GM12878 (cell line): ENCODE measurements at regions not wholly inside any gene's neighbourhood (a gene's known extent, or its start where the extent isn't known, plus 50 kb on each side); places are given as distances from the start of the nearest gene placed in this dataset.

Source experiments
- ATAC-seq: fragments of 200-7000 bp; cut with Tn5 transposase; 3 replicates; pipeline ENCODE4 v1.9.1; 2020; ENCODE audit warnings: mild to moderate bottlenecking, moderate library complexity
- BruUV-seq: library from RNA; stranded (reverse); fragments of 400-500 nt; replicated peaks from 2 replicates; lab custom pipeline; 2021; lab: Mats Ljungman, UMichigan
- CTCF ChIA-PET: fragments of 300-600 bp; sonication (Branson Sonifier 250); formaldehyde crosslinking; extraction: SDS; loops from one replicate; lab custom pipeline; 2021; ENCODE audit warnings: inconsistent platforms; lab: Yijun Ruan, JAX
- POLR2A ChIA-PET: fragments of 350-600 bp; formaldehyde crosslinking; extraction: SDS; loops from one replicate; lab custom pipeline; 2021; ENCODE audit warnings: inconsistent platforms; lab: Charles Lee
- RAD21 ChIA-PET: fragments of 300-600 bp; sonication (Branson Sonifier 250); formaldehyde crosslinking; loops from one replicate; lab custom pipeline; 2023; ENCODE audit warnings: antibody characterized with exemption; ENCODE audit not compliant: unreplicated experiment; lab: Charles Lee
- SMC1A ChIA-PET: fragments of 300-600 bp; sonication (Branson Sonifier 250); formaldehyde crosslinking; loops from one replicate; lab custom pipeline; 2023; ENCODE audit not compliant: unreplicated experiment, uncharacterized antibody; lab: Charles Lee
- DNase-seq: peaks from one replicate; pipeline ENCODE4 v3.0.0-alpha.2; 2011; ENCODE audit warnings: low read depth, low spot score
- FAIRE-seq: peaks from 3 replicates; lab custom pipeline; 2011; peaks lifted over from hg19 to GRCh38; lab: Jason Lieb, UNC
- H2AFZ ChIP-seq: 2 replicates; pipeline ENCODE4 v1.6.0; 2011; ENCODE audit warnings: low read depth, low read length, control low read depth; ENCODE audit not compliant: control insufficient read depth
- H3K27ac ChIP-seq: 2 replicates; pipeline ENCODE4 v1.5.1; 2011; ENCODE audit warnings: control low read depth; ENCODE audit not compliant: control insufficient read depth, insufficient read depth
- H3K27me3 ChIP-seq, 2 experiments: replicated peaks in 1 of 2; 2 replicates each; pipeline versions ENCODE4 v1.6.0 to v1.6.1; 2011; ENCODE audit warnings: low read length in 1 of 2; ENCODE audit not compliant: control insufficient read depth in 2 of 2, insufficient read depth in 2 of 2
- H3K36me3 ChIP-seq, 2 experiments: 2 replicates each; pipeline ENCODE4 v1.5.1; 2011; ENCODE audit warnings: low read length in 1 of 2; ENCODE audit not compliant: control insufficient read depth in 2 of 2, insufficient read depth in 2 of 2
- H3K4me1 ChIP-seq: 2 replicates; pipeline ENCODE4 v1.6.1; 2011; ENCODE audit warnings: mild to moderate bottlenecking, low read length, moderate library complexity, mixed read lengths; ENCODE audit not compliant: control insufficient read depth, insufficient read depth
- H3K4me2 ChIP-seq: 2 replicates; pipeline ENCODE4 v1.6.0; 2011; ENCODE audit warnings: control low read depth; ENCODE audit not compliant: control insufficient read depth, insufficient read depth
- H3K4me3 ChIP-seq: fragments of 200-600 bp; sonication (generic); 2 replicates; pipeline ENCODE4 v1.5.1; 2016
- H3K79me2 ChIP-seq: 2 replicates; pipeline ENCODE4 v1.6.0; 2011; ENCODE audit warnings: low read length; ENCODE audit not compliant: control insufficient read depth, insufficient read depth
- H3K9ac ChIP-seq: 2 replicates; pipeline ENCODE4 v1.8.0; 2011; ENCODE audit warnings: low read length, control low read depth, mixed read lengths; ENCODE audit not compliant: control insufficient read depth, insufficient read depth
- H3K9me3 ChIP-seq: replicated peaks from 3 replicates; pipeline ENCODE4 v1.5.1; 2011; ENCODE audit warnings: mild to moderate bottlenecking, low read length; ENCODE audit not compliant: control insufficient read depth, insufficient read depth
- H4K20me1 ChIP-seq: 2 replicates; pipeline ENCODE4 v1.6.0; 2011; ENCODE audit not compliant: control insufficient read depth, insufficient read depth
- CREB1 ChIP-seq: IDR thresholded peaks from 2 replicates; pipeline ENCODE4 v1.6.1; 2012; ENCODE audit warnings: low read depth, mild to moderate bottlenecking, inconsistent platforms
- E2F8 ChIP-seq: fragments of 450-650 bp; IDR thresholded peaks from 2 replicates; pipeline ENCODE4 v1.6.1; 2018; ENCODE audit warnings: mild to moderate bottlenecking, low read depth, moderate library complexity; ENCODE audit not compliant: partially characterized antibody
- PAX8 ChIP-seq: fragments of 450-650 bp; IDR thresholded peaks from 2 replicates; pipeline ENCODE4 v1.6.1; 2017; ENCODE audit warnings: mild to moderate bottlenecking, moderate library complexity
- SPI1 ChIP-seq: IDR thresholded peaks from 2 replicates; pipeline ENCODE4 v1.6.1; 2011; ENCODE audit warnings: low read depth, mild to moderate bottlenecking, low read length, moderate library complexity, borderline replicate concordance; ENCODE audit not compliant: insufficient read depth
- WGBS: methylation state at CpG from one replicate; pipeline ENCODE4 v1.1.6; 2016; ENCODE audit warnings: low lambda C conversion rate; ENCODE audit not compliant: insufficient replicate concordance, insufficient coverage; ENCODE audit errors: missing lambda C conversion rate; 5-methylcytosine and 5-hydroxymethylcytosine counted together
- in situ Hi-C: fragments of 300-500 bp; cut with MboI; formaldehyde crosslinking; loops from 9 replicates; pipeline ENCODE4 v1.14.3; 2018; ENCODE audit warnings: mixed read lengths
- intact Hi-C: fragments of 100-400 bp; cut with micrococcal nuclease; formaldehyde crosslinking; loops from one replicate; pipeline ENCODE4 v1.14.2; 2022; ENCODE audit not compliant: unreplicated experiment

GRCh38 chrX:34805951-34806350, 136.6 kb upstream of the FAM47B start:
- TF ChIP-seq E2F8, result no peak
- TF ChIP-seq SPI1, result no peak
- TF ChIP-seq PAX8, result no peak
- TF ChIP-seq, all 136 proteins: peak for 0
- no TSS peak for BruUV-seq
- Histone ChIP-seq H3K79me2 (no peaks in the 10 kb centered on the region), H3K9ac (no peak overlapping the region), H3K4me2 (no peak overlapping the region), H3K4me1 (no peaks in the 10 kb centered on the region), H3K4me3 (no peak overlapping the region), H3K36me3 (no peaks in the 10 kb centered on the region), H2AFZ (no peak overlapping the region), H4K20me1 (no peaks in the 10 kb centered on the region), H3K27ac (no peak overlapping the region), H3K27me3 (no peaks in the 10 kb centered on the region), H3K9me3 (no peaks in the 10 kb centered on the region)
- FAIRE-seq (no peak), ATAC-seq (no peak), DNase-seq (no peak)
- ChIA-PET RAD21 (no interaction called here), POLR2A (interaction anchor here (0.7 kb wide), 1 partner anchor 308 kb away, joined by 3 read pairs; no protein-coding TSS in a partner anchor), CTCF (no interaction called here), SMC1A (no interaction called here)
- in situ Hi-C loops (no loop called here), intact Hi-C loops (no loop called here)
- WGBS, result 3% methylated on average over 3 of the region's 3 CpGs

- intact Hi-C loops (no loop called here), in situ Hi-C loops (no loop called here)
- TF ChIP-seq CREB1, result no peak
Measured at GRCh38 chrX:34809096-34809495, 133.5 kb upstream of the FAM47B start.

More at GRCh38 chrX:34809096-34809495, 133.5 kb upstream of the FAM47B start:
- no peak overlapping the region for H2AFZ ChIP-seq
- H4K20me1 ChIP-seq, result no peaks in the 10 kb centered on the region
- ATAC-seq (no peak), DNase-seq (no peak), FAIRE-seq (no peak)
- SMC1A ChIA-PET, result no interaction called here
- 2% methylated on average over 5 of the region's 5 CpGs for WGBS
- no peak overlapping the region for H3K9ac ChIP-seq
- H3K4me3 ChIP-seq, result no peak overlapping the region
- no peaks in the 10 kb centered on the region for H3K36me3 ChIP-seq
- no peak overlapping the region for H3K27ac ChIP-seq
- H3K79me2 ChIP-seq, result no peaks in the 10 kb centered on the region
- CTCF ChIA-PET, result no interaction called here
- no peak overlapping the region for H3K4me2 ChIP-seq
- no peaks in the 10 kb centered on the region for H3K27me3 ChIP-seq
- RAD21 ChIA-PET, result no interaction called here
- no peaks in the 10 kb centered on the region for H3K9me3 ChIP-seq
- BruUV-seq, result no TSS peak
- POLR2A ChIA-PET, result no interaction called here
- no peaks in the 10 kb centered on the region for H3K4me1 ChIP-seq
